ENCODE measurements at regions not wholly inside any gene's neighbourhood (a gene's known extent, or its start where the extent isn't known, plus 50 kb on each side); places are given as distances from the start of the nearest gene placed in this dataset.

DNA sequence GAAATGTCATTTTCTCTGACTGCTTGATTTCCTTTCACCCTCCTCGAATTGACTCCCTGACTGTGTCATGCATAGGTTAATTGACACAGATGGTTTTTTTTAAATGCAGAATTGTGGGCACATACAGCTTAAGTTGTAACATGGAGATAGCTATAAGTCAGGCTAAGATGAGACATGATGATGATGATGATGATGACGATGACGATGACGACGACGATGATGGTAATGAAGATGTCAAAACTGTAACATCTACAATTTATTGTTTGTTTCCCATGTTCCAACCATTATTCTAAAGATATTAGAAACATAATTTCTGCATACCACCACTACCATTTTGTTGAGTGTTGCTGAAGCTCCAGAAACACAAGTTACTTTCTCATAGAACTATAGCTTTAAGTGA is 1232.8 kb downstream of the XPNPEP1 start:
- H2BK15ac ChIP-seq (ENCODE audit: low read depth, low read length), result no peak overlapping the region
- no peak overlapping the region for H3T11ph ChIP-seq (ENCODE audit: low read length)
- DNase-seq, result no peak
- no peak overlapping the region for H4K8ac ChIP-seq (replicated peaks; ENCODE audit: insufficient read length, low read depth, low read length)
- H4K91ac ChIP-seq (ENCODE audit: insufficient read length, low read depth, low read length), result no peak overlapping the region
- no peak overlapping the region for H3K18ac ChIP-seq (ENCODE audit: insufficient read length, low read depth, low read length)
- H2BK12ac ChIP-seq (ENCODE audit: insufficient read length, low read depth, low read length), result no peak overlapping the region
- H2BK5ac ChIP-seq (ENCODE audit: insufficient read length, low read length), result no peak overlapping the region
- no peaks in the 10 kb centered on the region for H3K23me2 ChIP-seq (ENCODE audit: insufficient read length, low read depth, low read length, poor library complexity, severe bottlenecking)
- peaks cover 7 to 8% of the 10 kb centered on the region in 2 experiments for H3K4me1 Mint-ChIP-seq
- H2AK5ac ChIP-seq (ENCODE audit: insufficient read length, low read length), result no peak overlapping the region
- no peaks in the 10 kb centered on the region for H3K79me1 ChIP-seq (ENCODE audit: insufficient read depth, low read depth, low read length, poor library complexity, severe bottlenecking)
- no peaks in the 10 kb centered on the region for H3K79me2 ChIP-seq (ENCODE audit: insufficient read depth, low read length)
- H3K9ac ChIP-seq (ENCODE audit: extremely low read depth, insufficient read length, low read length), result no peak overlapping the region
- no peaks in the 10 kb centered on the region for H4K20me1 ChIP-seq (ENCODE audit: control insufficient read depth, insufficient read depth, insufficient read length)
- no peak overlapping the region for H2BK20ac ChIP-seq (ENCODE audit: low read depth, low read length, poor library complexity, severe bottlenecking)
- no peak overlapping the region for H3K56ac ChIP-seq (ENCODE audit: insufficient read length, low read depth, low read length)
- no peak overlapping the region for H3K4ac ChIP-seq (ENCODE audit: low read depth, low read length)
- no peaks in the 10 kb centered on the region for H3K9me3 ChIP-seq (ENCODE audit: control insufficient read depth, low read depth, low read length)
- H3K4me3 Mint-ChIP-seq, result no peak overlapping the region
- no peak overlapping the region for H3K4me2 ChIP-seq (ENCODE audit: insufficient read depth, insufficient read length, low read length)
- H3K23ac ChIP-seq (ENCODE audit: insufficient read length, low read depth, low read length), result no peak overlapping the region
- no peak overlapping the region for H4K5ac ChIP-seq (ENCODE audit: insufficient read length, low read depth, low read length)
- no CpG with 5 or more reads among the region's 6 CpGs for WGBS (ENCODE audit: extremely low coverage, insufficient read length, low lambda C conversion rate)
- peaks cover 5% of the 10 kb centered on the region for H3K4me1 ChIP-seq (ENCODE audit: insufficient read depth, low read length)
- no peaks in the 10 kb centered on the region for H3K27me3 Mint-ChIP-seq (ENCODE audit: low read depth)
- no peak overlapping the region for H2AFZ ChIP-seq (ENCODE audit: low read length)
- no peak overlapping the region for H3K27ac ChIP-seq (ENCODE audit: insufficient read length, low read depth, low read length)
- H2BK120ac ChIP-seq (ENCODE audit: low read depth, low read length, poor library complexity, severe bottlenecking), result no peak overlapping the region
- H3K36me3 Mint-ChIP-seq (ENCODE audit: insufficient read depth in 1 of 3, low read depth in 3 of 3), result no peaks in the 10 kb centered on the region
- TF ChIP-seq, protein P1, sequence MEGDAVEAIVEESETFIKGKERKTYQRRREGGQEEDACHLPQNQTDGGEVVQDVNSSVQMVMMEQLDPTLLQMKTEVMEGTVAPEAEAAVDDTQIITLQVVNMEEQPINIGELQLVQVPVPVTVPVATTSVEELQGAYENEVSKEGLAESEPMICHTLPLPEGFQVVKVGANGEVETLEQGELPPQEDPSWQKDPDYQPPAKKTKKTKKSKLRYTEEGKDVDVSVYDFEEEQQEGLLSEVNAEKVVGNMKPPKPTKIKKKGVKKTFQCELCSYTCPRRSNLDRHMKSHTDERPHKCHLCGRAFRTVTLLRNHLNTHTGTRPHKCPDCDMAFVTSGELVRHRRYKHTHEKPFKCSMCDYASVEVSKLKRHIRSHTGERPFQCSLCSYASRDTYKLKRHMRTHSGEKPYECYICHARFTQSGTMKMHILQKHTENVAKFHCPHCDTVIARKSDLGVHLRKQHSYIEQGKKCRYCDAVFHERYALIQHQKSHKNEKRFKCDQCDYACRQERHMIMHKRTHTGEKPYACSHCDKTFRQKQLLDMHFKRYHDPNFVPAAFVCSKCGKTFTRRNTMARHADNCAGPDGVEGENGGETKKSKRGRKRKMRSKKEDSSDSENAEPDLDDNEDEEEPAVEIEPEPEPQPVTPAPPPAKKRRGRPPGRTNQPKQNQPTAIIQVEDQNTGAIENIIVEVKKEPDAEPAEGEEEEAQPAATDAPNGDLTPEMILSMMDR (conservative IDR thresholded peaks at IDR 0.05), result no peak
- no peaks in the 10 kb centered on the region for H3K27me3 ChIP-seq (ENCODE audit: insufficient read depth, low read length)
- no peak overlapping the region for H3K14ac ChIP-seq (ENCODE audit: insufficient read depth, low read length)
- no peak overlapping the region for H3K27ac Mint-ChIP-seq
- H3K9me3 Mint-ChIP-seq, result no peaks in the 10 kb centered on the region; a peak in 2 of 5 replicates

Measured in H9 (cell line).